Erythroblast (primary cell): ENCODE measurements at regions not wholly inside any gene's neighbourhood (a gene's known extent, or its start where the extent isn't known, plus 50 kb on each side); places are given as distances from the start of the nearest gene placed in this dataset.

ENCODE experiments used
- GATA1 ChIP-seq: IDR thresholded peaks from 2 replicates; pipeline ENCODE4 v1.6.1; 2011; ENCODE audit warnings: low read depth, mild to moderate bottlenecking, control low read depth, low read length, moderate library complexity
- POLR2A ChIP-seq: IDR thresholded peaks from 2 replicates; pipeline ENCODE4 v1.6.1; 2011; ENCODE audit warnings: mild to moderate bottlenecking, low read length

GRCh38 chr2:18740474-18740881 is 151.1 kb upstream of the NT5C1B start:
- TF ChIP-seq POLR2A = no peak
- no peak for TF ChIP-seq GATA1
